8988T (cell line): ENCODE measurements at regions not wholly inside any gene's neighbourhood (a gene's known extent, or its start where the extent isn't known, plus 50 kb on each side); places are given as distances from the start of the nearest gene placed in this dataset.

Experiments
- DNase-seq: peaks from one replicate; pipeline ENCODE4 v3.0.0; 2011

GRCh38 chr3:25306066-25306465 is 122.0 kb upstream of the RARB start:
- DNase-seq: no peak

DNA sequence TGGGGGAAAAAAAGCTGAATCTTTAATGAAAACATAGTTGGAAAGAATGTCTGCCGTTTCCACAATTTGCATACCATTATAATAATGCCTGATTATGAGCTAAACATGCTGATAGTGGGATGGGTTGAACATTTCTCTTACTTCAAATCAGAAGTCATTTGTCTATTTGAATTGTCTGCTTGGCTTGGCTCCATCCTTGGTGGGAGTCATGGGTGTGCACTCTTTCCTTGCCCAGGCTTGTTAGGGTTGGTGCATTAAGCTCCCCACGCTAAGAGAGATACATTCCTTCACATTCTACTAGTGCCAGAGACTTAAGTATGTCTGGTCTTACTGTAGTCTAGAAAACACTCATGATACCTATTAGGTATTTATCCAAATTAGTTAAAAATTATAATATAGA is 121.4 kb upstream of the RARB start:
- DNase-seq: no peak

DNA sequence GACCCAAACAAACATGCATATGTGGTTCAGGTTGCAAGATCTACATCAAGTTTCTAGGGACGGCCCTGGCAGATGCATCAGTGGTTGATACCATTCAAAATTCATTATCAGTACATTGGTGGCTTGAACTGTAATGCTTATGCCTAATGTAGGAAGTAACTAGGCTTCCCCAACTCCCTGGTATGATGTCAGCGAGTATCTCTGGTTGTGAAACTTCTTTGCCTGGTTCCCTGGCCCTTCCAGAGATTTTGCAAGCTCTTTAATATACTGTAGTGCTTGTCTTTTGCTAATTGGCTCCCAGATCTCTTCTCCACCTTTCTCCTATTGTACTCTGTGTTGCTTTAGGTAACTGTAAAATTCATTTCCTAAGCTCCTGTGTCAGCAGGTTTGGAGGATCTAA is 114.8 kb upstream of the RARB start:
- no peak for DNase-seq

GRCh38 chr3:25324954-25325655 is 103.0 kb upstream of the RARB start:
- DNase-seq: no peak

DNA sequence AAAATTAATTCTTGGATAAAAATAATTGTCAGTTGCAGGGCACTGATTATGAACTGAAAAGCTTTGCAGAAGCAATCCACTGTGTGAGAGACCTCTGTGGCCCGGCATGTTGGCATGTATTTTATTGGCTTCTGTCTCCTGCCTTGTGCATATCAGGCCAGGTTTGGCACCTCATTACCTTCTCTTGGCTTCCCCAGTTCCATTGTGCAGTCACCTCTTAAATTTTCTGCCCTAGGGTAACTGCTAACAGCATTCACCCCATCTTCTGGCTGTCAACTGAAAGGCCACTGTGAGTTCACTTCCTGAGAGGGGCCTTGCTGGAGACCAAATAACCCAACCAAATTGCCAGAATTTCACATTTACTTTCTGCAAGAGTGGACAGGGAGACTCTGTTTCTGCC is 92.7 kb upstream of the RARB start:
- DNase-seq: no peak

DNA sequence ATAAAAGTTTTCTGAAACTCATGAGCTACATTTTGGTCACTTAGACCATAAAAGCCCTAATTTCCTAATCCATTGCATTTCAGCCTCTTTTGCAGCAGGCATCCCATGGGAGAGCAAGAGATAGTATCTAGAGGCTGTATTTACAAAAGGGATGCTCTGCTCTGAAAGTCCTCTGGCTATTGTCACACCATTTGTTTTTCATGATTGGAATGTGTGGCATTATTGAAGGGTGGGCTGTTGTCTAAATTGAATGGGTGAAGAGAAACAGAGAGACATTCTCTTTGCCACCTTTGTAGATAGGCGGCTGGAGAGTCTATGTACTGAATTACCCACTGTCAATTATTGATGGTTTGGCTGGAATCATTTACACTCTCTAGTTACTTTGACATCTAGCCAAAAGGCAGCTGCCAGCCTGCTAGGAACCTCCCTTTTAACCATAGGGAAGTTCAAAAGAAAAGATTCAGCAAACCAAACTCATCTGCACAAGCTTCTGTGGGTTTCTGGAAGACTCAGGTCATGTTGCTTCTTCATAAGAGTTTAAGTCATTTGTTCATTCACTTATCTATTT is 89.8 kb upstream of the RARB start:
- DNase-seq: no peak

DNA sequence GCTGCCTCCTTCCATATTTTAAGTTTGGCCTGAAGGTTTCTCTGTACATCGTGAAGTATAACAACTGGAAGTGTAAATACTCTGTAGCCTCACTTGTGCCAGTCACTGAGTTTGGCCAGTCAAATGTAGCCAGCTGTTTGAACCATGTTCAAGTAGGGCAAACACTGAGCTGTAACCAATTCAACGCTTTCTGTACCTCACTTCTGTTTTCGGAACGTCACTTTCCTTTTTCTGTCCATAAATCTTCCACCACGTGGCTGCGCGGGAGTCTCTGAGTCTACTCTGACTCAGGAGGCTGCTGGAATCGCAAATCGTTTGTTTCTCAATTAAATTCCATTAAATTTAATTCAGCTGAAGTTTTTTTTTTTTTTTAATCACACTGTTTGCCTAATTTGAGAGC is 88.8 kb upstream of the RARB start:
- DNase-seq: no peak

- DNase-seq: no peak
Measured at GRCh38 chr3:25344670-25345069, 83.4 kb upstream of the RARB start.

DNA sequence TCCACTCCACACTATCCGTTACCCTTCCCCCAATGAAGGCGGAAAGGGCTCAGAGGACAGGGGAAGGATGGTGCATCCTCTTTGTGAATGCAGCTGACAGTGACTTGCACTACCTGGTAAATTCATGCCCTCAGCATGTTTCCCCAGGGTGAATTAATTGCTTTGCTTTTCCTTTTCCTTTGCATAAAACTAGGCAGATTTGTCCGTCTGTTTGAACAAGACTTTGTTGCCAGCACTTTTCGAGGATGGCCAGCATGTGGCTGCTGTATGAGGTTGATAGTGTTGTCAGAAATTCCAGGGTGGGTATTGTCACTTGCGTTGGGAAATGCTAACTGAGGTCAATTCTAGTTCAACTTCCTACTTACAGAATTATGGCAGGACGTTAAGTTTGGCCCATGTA is 79.0 kb upstream of the RARB start:
- DNase-seq: no peak

GRCh38 chr3:25349828-25350724 is 78.0 kb upstream of the RARB start:
- no peak for DNase-seq

GRCh38 chr3:25350725-25351114 is 77.3 kb upstream of the RARB start:
- DNase-seq: no peak

GRCh38 chr3:25354071-25354470 is 74.0 kb upstream of the RARB start:
- no peak for DNase-seq

DNA sequence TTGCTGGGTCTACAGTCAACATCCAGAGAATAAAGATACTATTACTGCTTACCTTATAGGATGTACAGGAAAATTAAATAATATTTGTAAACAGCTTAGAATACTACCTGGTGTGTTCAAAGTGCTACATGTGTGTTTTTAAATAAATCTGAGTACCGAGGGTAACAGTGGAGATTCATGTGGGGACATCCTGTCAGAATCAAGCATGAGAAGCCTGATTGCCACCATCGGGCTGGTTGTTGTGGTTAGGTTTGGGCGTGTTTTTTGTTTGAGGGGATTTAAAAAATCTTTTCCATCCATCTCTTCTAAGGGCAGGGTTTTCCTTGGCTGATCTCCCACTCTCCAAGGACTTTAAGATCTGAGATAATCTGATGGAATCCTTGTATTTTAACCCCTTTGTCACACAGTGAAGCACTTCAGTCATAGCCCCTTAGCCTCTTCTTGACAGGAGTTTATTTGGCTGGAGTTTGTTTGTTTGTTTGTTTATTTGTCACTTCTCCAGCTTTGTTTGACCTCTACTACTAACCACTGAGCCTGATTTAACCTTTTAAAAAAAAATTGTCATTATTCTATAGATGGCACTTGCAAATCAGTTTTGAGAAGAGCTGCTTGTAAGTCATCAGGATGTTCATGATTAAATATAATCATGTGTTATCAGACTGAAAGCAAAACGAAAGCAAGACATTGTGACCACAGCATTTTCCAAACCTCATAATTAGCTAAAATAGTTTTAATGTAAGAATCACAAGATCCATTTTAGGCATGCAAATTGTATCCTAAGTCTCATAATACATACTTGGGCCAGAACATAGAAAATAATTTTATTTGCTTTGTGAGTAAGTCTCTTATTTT is 72.8 kb upstream of the RARB start:
- no peak for DNase-seq

- DNase-seq: no peak
Measured at GRCh38 chr3:25355998-25356397, 72.1 kb upstream of the RARB start.

- DNase-seq: no peak
Measured at GRCh38 chr3:25362118-25362517, 65.9 kb upstream of the RARB start.

DNA sequence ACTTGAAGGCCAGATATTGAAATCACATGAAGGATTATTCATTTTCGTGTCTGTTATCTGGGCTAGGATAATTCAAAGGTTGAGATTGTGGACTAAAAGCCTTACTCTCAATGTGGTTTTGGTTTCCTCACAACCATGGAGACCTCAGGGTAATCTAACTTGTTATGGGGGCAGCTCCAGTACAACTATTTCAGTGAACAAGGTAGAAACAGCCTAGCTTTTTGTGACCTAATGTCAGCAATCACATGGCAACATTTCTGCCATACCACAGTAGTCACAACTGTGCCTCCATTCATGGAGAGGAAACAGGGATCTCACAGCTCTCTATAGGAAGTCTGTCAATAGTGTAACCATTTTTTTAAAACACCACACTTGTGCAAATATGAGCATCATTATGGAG is 62.4 kb upstream of the RARB start:
- DNase-seq: no peak

GRCh38 chr3:25367025-25367424 is 61.0 kb upstream of the RARB start:
- no peak for DNase-seq

DNA sequence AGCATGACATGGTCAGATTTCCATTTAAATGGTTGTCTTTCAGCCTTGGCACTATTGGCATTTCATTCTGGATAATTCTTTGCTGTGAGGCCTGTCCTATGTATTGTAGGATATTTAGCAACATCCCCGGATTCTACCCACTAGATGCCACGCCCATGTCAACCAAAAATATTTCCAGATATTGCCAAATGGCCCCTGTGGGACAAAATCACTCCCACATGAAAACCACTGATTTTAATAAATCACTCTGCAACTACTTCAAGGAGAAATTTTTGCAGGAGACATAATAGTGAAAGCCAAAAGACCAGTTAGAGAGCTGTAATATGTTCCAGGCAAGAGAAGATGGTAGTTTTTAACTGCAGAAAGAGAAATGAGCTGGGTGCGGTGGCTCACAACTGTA is 55.9 kb upstream of the RARB start:
- DNase-seq: no peak

DNA sequence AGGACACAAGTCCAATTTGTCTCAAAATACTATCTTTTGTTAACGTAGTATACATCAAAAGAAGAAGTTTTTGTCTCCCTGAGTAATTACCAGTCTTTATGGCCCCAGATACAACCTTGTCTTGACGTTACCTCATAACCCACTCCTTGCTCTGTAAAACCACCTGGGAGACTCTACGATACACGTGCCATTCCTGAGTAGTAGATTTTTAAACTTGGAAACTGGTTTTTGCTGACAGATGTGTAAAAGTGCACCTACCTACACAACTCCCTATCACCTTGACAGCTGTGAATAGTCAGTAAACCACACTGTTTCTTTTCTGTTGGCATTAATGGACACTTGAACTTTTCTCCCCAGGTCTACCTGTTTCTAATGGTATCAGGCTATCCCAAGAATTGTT is 51.7 kb upstream of the RARB start:
- DNase-seq: no peak

GRCh38 chr3:25377042-25377441 is 51.0 kb upstream of the RARB start:
- DNase-seq: no peak
